ENCODE measurements at regions not wholly inside any gene's neighbourhood (a gene's known extent, or its start where the extent isn't known, plus 50 kb on each side); places are given as distances from the start of the nearest gene placed in this dataset.

GRCh38 chr10:31605426-31605825 lies 286.4 kb downstream of the ZEB1 start:
- TF ChIP-seq CTCF (conservative IDR thresholded peaks at IDR 0.05; ENCODE audit: low read depth in 2 of 2) (no peak), CREB1 (CRISPR knock-in tag; IDR thresholded peaks at IDR 0.05; ENCODE audit: low read depth) (no peak)

All from GM23338 (cell line).